ENCODE measurements at regions not wholly inside any gene's neighbourhood (a gene's known extent, or its start where the extent isn't known, plus 50 kb on each side); places are given as distances from the start of the nearest gene placed in this dataset.

DNA sequence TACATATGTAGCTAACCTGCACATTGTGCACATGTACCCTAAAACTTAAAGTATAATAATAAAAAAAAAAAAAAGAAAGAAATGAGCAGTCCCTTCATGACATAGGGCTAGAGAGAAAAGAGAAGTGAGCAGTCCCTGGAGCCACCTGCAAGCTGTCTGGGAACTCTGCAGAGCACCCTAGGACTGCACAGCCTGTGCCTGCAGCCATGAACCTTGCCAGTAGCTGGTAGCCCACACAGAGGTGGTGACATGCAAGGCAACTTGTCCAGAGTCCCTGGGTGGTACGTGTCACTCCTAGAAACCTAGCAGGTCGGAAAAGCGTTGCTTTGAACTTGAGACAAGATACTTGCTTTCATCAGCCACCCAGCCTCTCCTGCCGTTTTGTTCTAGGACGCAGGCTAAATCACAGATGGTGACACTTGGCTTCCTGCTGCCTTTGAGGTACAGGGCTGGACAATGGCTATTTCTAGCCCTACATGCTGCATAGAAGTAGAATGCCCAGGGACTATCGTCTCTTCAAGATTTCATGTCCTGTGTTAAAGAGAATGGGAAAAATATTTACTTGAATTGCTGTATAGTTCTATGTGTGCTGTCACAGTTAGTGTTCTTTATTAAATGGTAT is 260.9 kb downstream of the LTN1 start:
- TF ChIP-seq, protein P1, sequence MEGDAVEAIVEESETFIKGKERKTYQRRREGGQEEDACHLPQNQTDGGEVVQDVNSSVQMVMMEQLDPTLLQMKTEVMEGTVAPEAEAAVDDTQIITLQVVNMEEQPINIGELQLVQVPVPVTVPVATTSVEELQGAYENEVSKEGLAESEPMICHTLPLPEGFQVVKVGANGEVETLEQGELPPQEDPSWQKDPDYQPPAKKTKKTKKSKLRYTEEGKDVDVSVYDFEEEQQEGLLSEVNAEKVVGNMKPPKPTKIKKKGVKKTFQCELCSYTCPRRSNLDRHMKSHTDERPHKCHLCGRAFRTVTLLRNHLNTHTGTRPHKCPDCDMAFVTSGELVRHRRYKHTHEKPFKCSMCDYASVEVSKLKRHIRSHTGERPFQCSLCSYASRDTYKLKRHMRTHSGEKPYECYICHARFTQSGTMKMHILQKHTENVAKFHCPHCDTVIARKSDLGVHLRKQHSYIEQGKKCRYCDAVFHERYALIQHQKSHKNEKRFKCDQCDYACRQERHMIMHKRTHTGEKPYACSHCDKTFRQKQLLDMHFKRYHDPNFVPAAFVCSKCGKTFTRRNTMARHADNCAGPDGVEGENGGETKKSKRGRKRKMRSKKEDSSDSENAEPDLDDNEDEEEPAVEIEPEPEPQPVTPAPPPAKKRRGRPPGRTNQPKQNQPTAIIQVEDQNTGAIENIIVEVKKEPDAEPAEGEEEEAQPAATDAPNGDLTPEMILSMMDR (IDR thresholded peaks at IDR 0.05; ENCODE audit: insufficient read depth, low read length) = no peak
- H3K4me3 ChIP-seq (ENCODE audit: low read depth, low read length) = no peak overlapping the region
- DNase-seq (ENCODE audit: low read depth) = no peak

DNA sequence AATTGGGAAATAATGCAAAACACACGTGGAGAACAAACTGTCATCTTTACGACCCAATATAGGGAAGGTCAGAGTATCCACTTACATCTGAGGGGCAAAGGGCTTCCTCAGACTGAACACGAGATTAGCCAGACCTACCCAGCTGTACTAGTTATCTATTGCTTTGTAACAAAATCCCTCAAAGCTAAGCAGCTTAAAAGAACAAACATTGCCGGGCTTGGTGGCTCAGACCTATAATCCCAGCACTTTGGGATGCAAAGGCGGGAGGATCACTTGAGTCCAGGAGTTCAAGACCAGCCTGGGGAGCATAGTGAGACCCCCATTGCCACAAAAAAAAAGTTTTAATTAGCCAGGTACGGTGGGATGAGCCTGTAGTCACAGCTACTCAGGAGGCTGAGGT is 262.8 kb downstream of the LTN1 start:
- DNase-seq (ENCODE audit: low read depth) = no peak
- H3K4me3 ChIP-seq (ENCODE audit: low read depth, low read length) = no peak overlapping the region
- TF ChIP-seq, protein P1 (IDR thresholded peaks at IDR 0.05; ENCODE audit: insufficient read depth, low read length) = no peak

DNA sequence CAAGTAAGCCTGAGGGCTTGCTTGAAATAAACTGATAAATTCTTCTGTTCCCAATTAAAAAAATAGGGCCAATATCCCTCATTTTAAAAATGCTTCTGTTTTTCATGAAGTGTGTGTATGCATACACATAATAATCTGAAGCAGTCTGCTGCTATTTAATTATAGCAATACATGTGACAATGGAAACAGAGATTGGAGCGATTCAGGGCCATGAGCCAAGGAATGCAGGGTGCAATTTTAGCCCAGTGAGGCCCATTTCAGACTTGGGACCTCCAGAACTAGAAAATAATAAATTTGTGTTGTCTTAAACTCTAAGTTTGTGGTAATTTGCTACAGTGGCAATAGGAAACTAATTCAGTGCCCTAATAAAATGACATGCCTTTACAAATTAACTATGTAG is 264.9 kb downstream of the LTN1 start:
- no peak for DNase-seq (ENCODE audit: low read depth)
- H3K4me3 ChIP-seq (ENCODE audit: low read depth, low read length) = no peak overlapping the region
- TF ChIP-seq, protein P1 (IDR thresholded peaks at IDR 0.05; ENCODE audit: insufficient read depth, low read length) = no peak

DNA sequence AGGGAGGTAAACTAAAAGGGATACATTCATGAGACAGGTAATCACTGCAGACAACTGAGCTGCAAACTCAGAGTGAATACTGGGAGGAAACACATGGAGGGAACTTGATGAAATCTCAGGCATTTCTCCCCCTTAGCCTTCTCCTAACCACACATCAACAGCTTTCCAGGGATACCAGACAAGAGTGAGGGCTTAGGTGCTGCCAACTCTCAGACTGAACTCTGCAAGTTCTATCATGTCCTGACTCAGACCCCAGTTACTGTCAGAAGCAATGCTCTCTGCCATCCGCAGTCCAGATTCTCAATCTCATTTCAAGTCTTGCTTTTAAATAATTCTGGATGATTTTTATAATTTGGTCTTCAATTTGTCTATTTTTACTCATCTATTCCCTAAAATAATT is 267.3 kb downstream of the LTN1 start:
- TF ChIP-seq, protein P1 (IDR thresholded peaks at IDR 0.05; ENCODE audit: insufficient read depth, low read length) = no peak
- DNase-seq (ENCODE audit: low read depth) = no peak
- H3K4me3 ChIP-seq (ENCODE audit: low read depth, low read length) = no peak overlapping the region

GRCh38 chr21:28723646-28724045 is 269.0 kb downstream of the LTN1 start:
- TF ChIP-seq, protein P1 (IDR thresholded peaks at IDR 0.05; ENCODE audit: insufficient read depth, low read length) = no peak
- no peak for DNase-seq (ENCODE audit: low read depth)
- no peak overlapping the region for H3K4me3 ChIP-seq (ENCODE audit: low read depth, low read length)

- TF ChIP-seq, protein P1 (IDR thresholded peaks at IDR 0.05; ENCODE audit: insufficient read depth, low read length) = no peak
- DNase-seq (ENCODE audit: low read depth) = no peak
These were observed 273.0 kb downstream of the LTN1 start for GRCh38 chr21:28719723-28720122.

More at GRCh38 chr21:28719723-28720122, 273.0 kb downstream of the LTN1 start:
- no peak overlapping the region for H3K4me3 ChIP-seq (ENCODE audit: low read depth, low read length)
